DMS53 treated with DMSO at 0.1 percent for 48 hours (cell line): ENCODE measurements at regions not wholly inside any gene's neighbourhood (a gene's known extent, or its start where the extent isn't known, plus 50 kb on each side); places are given as distances from the start of the nearest gene placed in this dataset.

Source experiments
- DNase-seq: peaks from one replicate; lab custom pipeline; 2025; ENCODE audit not compliant: unreplicated experiment; lab: John Stamatoyannopoulos, UW

GRCh38 chr4:184310881-184311709, 93.4 kb upstream of the ENPP6 start:
- no peak for DNase-seq

GRCh38 chr4:184310171-184310567, 92.5 kb upstream of the ENPP6 start:
- DNase-seq: peak; percentile 37

- no peak for DNase-seq
Observed at GRCh38 chr4:184309241-184310170, 91.8 kb upstream of the ENPP6 start.

- no peak for DNase-seq
Observed at GRCh38 chr4:184306949-184307348, 89.3 kb upstream of the ENPP6 start.

GRCh38 chr4:184306470-184306869, 88.8 kb upstream of the ENPP6 start:
- DNase-seq: no peak

- DNase-seq: no peak
Observed at GRCh38 chr4:184300816-184301215, 83.1 kb upstream of the ENPP6 start.

- no peak for DNase-seq
Observed at GRCh38 chr4:184298254-184298653, 80.6 kb upstream of the ENPP6 start.

- DNase-seq: no peak
Observed at GRCh38 chr4:184295206-184295605, 77.5 kb upstream of the ENPP6 start.

- no peak for DNase-seq
Observed at GRCh38 chr4:184294606-184295133, 77.0 kb upstream of the ENPP6 start.

- DNase-seq: peak; percentile 62
Observed at GRCh38 chr4:184293552-184293951, 75.9 kb upstream of the ENPP6 start.

- no peak for DNase-seq
Observed at GRCh38 chr4:184292877-184293276, 75.2 kb upstream of the ENPP6 start.

- no peak for DNase-seq
Observed at GRCh38 chr4:184292465-184292867, 74.8 kb upstream of the ENPP6 start.

GRCh38 chr4:184289179-184289535, 71.5 kb upstream of the ENPP6 start:
- no peak for DNase-seq

- DNase-seq: no peak
Observed at GRCh38 chr4:184288451-184289178, 70.9 kb upstream of the ENPP6 start.

- peak; percentile 57 for DNase-seq
Observed at GRCh38 chr4:184287697-184288255, 70.1 kb upstream of the ENPP6 start.

GRCh38 chr4:184286358-184286757, 68.7 kb upstream of the ENPP6 start:
- DNase-seq: no peak

- DNase-seq: no peak
Observed at GRCh38 chr4:184284742-184285141, 67.1 kb upstream of the ENPP6 start.

GRCh38 chr4:184284336-184284690, 66.6 kb upstream of the ENPP6 start:
- DNase-seq: no peak

- DNase-seq: peak; percentile 22
Observed at GRCh38 chr4:184283659-184284335, 66.1 kb upstream of the ENPP6 start.

GRCh38 chr4:184282895-184283654, 65.4 kb upstream of the ENPP6 start:
- DNase-seq: peak; percentile 72
